GM13976 (cell line): ENCODE measurements at regions not wholly inside any gene's neighbourhood (a gene's known extent, or its start where the extent isn't known, plus 50 kb on each side); places are given as distances from the start of the nearest gene placed in this dataset.

Experiments
- DNase-seq: peaks from one replicate; pipeline ENCODE4 v3.0.0; 2012; ENCODE audit warnings: low spot score
- in situ Hi-C: fragments of 300-500 bp; cut with MboI; formaldehyde crosslinking; loops from one replicate; pipeline ENCODE4 v1.12.0; 2022; ENCODE audit warnings: low sequenced_read_pairs, mixed read lengths, inconsistent platforms; ENCODE audit not compliant: unreplicated experiment
- TF ChIP-seq, protein P1 (sequence below): IDR thresholded peaks from 2 replicates; pipeline ENCODE4 v1.5.1; 2012; ENCODE audit warnings: borderline replicate concordance, mild to moderate bottlenecking; ENCODE audit not compliant: insufficient read depth; ENCODE audit errors: extremely low read depth, missing control alignments, control extremely low read depth

DNA sequence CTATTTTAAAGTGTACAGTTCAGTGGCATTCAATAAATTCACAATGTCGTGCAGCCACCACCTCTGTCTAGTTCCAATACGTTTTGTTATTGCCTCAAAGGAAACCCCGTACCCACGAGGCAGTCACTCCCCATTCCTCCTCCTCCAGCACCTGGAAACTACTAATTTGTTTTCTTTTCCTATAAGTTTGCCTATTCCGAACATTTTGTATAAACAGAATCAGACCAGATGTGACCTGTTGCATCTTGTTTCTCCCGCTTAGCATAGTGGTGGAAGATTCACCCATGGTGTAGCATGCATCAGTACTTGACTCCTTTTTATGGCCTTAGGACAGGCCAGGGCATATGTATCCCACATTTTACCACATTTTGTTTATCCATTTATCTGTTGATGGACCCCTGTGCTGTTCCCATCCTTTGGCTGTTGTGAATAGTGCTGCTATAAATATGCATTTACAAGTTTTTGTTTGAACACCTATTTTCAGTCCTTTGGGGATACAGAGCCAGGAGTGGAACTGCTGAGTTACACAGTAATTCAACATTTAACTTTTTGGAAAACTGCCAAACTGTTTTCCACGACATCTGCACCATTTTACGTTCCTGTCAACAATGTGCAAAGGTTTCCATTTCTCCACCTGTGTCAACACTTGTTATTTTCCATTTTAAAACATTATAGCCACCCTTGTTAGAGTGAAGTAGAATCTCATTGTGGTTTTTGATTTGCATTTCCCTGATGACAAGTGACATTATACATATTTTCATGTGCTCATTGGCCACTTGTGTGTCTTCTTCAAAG is 57.8 kb upstream of the STX18 start:
- in situ Hi-C loops: no loop called here
- TF ChIP-seq, protein P1, sequence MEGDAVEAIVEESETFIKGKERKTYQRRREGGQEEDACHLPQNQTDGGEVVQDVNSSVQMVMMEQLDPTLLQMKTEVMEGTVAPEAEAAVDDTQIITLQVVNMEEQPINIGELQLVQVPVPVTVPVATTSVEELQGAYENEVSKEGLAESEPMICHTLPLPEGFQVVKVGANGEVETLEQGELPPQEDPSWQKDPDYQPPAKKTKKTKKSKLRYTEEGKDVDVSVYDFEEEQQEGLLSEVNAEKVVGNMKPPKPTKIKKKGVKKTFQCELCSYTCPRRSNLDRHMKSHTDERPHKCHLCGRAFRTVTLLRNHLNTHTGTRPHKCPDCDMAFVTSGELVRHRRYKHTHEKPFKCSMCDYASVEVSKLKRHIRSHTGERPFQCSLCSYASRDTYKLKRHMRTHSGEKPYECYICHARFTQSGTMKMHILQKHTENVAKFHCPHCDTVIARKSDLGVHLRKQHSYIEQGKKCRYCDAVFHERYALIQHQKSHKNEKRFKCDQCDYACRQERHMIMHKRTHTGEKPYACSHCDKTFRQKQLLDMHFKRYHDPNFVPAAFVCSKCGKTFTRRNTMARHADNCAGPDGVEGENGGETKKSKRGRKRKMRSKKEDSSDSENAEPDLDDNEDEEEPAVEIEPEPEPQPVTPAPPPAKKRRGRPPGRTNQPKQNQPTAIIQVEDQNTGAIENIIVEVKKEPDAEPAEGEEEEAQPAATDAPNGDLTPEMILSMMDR: no peak
- DNase-seq: no peak

DNA sequence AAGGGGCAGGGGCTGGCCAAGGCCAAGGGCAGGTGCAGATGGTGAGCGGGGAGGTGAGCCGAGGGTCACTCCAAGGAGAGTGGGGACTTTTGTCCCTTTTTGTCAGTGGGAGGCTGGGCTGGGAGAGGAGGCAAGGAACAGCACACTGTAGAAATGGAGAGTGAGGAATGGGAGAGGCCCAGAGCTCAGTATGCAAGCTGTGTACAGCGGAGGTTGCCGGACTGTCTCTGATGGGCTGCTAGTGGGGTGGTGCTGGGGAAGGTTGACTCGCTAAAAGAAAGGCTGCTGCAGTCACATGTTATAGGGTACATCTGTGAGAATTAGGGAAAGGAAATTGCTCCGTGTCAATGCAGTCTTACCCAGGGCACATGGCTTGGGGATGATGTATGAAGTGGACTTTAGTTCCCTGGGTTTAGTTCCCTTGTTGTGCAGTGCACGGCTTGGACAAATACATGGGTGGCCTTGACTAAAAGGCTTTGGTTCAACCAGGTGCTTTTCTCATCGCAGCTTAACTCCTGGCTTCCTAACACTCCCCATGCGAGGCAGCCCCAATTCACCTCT is 57.1 kb upstream of the STX18 start:
- DNase-seq: no peak
- in situ Hi-C loops: no loop called here
- TF ChIP-seq, protein P1: no peak

DNA sequence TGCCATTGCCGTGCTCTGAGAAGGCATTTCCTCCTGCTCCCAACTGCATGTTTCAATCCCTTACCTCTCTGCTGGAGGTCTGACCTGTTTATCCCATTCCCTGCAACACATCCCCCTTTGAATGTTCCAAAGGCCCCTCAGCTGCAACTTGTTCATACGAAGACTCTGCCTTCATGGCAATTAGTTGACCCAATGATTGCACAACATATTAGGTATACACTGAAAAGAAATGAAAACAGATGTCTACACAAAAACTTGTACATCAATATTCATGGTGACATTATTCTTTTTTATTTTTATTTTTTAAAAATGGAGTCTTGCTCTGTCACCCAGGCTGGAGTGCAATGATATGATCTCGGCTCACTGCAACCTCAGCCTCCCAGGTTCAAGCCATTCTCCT is 54.9 kb upstream of the STX18 start:
- in situ Hi-C loops: no loop called here
- TF ChIP-seq, protein P1: no peak
- no peak for DNase-seq

DNA sequence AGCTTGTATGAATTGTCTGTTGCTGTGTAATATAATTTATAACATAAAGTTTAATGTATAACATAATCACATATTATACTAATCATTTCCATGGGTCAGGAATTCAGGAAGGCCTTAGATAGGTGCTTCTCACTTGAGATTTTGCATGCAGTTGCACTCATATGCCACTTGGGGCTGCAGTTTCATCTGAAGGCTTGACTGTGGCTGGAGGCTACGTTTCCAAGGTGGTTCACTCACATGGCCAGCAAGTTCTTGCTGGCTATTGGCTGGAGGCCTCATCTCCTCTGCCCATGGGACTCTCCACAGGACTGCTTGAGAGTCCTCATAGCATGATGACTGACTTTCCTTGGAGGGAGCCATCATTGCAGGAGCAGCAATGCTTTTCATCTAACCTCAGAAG is 53.4 kb upstream of the STX18 start:
- in situ Hi-C loops: no loop called here
- DNase-seq: no peak
- TF ChIP-seq, protein P1: no peak

DNA sequence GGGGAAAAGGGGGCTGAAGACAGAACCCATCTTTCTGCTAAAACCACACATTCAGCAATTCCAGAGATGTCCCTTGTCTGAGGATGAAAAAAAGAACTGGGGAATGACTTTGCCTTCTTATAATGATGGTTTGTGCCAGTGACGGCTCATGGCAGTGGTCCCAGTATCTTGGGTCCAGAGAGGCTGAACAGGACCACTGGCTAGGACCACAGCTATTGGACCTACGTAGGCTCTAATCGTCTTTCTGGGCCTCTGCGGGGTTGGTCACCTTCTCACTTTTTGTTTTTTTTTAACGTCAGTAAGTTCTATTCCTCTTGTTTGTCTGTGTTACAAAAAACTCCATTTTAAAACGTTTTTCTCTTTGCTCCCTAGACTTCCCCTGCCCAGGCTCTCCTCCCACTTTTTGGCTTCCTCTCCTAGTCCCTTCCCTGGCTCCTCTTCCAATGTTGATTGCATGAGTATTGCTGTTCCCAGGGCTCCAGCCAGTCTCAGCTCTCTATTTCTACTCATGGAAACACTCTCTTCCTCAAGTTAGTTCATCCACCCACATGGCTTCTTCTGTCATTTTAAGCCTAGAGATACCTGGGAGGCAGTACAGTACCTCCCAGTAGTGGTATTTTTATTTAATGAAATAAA is 52.6 kb upstream of the STX18 start:
- TF ChIP-seq, protein P1: no peak
- DNase-seq: no peak
- in situ Hi-C loops: no loop called here

DNA sequence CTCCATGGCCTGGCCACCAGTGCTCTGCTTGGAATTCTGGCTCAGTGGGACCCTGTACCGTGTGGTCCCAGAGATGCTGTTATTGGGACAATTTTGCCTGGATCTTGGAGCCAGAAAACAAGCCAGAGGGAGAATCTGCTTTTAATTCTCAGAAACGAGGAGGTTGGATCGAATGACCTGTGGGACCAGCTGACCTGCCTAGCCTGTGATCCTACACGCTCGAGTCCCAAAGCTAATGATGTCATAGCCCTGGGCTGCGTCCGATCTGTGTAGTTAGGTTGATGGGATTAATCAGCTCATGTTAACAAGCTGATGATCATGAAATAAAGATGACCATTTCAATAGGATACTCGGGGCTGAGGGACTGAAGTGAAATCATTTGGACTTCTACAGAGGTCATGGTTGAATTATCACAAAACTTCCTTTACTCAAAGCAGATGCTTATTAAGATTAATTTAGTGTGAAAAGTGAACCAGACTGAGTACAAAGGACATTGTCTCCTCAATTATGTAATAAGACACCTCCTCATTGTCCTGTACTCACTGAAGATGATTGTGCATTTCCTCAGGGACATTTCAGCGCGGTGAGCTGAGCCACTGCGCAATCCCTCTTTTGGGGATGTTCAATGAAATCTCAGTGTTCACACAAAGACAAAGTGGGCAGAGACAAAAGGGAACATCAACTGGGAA is 51.9 kb upstream of the STX18 start:
- in situ Hi-C loops: no loop called here
- TF ChIP-seq, protein P1: no peak
- DNase-seq: no peak
